ENCODE measurements at regions not wholly inside any gene's neighbourhood (a gene's known extent, or its start where the extent isn't known, plus 50 kb on each side); places are given as distances from the start of the nearest gene placed in this dataset.

DNA sequence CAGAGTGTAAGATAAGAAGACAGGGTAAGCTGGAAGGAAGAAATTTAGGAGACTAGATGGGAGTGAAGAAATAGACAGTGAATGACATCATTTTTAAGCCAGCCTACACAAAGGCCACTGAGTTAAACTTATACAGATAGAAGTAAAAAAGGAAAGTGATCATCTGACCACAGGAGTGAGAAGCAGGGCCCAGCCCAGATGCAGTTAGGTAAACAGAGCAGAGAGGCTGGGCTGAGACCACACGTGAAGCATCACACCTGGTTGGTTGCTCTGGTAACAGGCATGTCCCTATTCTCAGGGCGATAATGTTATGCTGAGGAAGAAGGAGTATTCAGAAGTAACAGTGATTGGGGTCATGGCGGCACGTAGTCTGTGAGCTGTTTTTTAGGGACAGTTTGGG, 1079.4 kb downstream of the AACS start:
- Histone ChIP-seq H3K27ac (no peak overlapping the region), H3K9me3 (replicated peaks) (no peaks in the 10 kb centered on the region; the same call in none of the 2 replicates), H3K36me3 (no peaks in the 10 kb centered on the region), H3K4me3 (no peak overlapping the region), H3K4me1 (replicated peaks) (no peaks in the 10 kb centered on the region), H3K27me3 (replicated peaks) (no peaks in the 10 kb centered on the region)
- no peak for DNase-seq (ENCODE audit: low read depth in 1 of 2, low spot score in 2 of 2)

DNA sequence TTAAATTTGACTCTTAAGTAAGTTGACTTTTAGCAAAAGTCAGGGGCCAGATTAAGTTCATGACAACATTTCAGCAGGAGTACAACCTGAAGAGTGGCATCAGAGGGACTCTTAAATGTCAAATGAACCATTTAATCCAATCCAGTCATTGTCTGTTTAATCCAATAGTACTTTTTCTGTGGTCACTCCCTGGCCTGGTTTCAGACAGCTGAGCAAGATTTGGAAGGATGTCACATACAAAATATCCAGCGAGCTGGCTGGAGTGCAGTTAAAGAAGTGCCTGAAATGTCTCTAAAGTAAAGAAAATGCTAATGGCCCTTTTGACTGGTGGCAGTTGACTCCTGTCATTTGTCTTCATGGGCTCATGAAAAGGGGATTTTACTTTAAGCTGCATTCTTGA, 1082.1 kb downstream of the AACS start:
- H3K9me3 ChIP-seq (replicated peaks) = no peaks in the 10 kb centered on the region
- H3K27ac ChIP-seq = no peak overlapping the region
- H3K36me3 ChIP-seq = no peaks in the 10 kb centered on the region
- H3K27me3 ChIP-seq (replicated peaks) = no peaks in the 10 kb centered on the region
- H3K4me3 ChIP-seq = no peak overlapping the region
- no peaks in the 10 kb centered on the region for H3K4me1 ChIP-seq (replicated peaks)
- DNase-seq (ENCODE audit: low read depth in 1 of 2, low spot score in 2 of 2) = no peak

DNA sequence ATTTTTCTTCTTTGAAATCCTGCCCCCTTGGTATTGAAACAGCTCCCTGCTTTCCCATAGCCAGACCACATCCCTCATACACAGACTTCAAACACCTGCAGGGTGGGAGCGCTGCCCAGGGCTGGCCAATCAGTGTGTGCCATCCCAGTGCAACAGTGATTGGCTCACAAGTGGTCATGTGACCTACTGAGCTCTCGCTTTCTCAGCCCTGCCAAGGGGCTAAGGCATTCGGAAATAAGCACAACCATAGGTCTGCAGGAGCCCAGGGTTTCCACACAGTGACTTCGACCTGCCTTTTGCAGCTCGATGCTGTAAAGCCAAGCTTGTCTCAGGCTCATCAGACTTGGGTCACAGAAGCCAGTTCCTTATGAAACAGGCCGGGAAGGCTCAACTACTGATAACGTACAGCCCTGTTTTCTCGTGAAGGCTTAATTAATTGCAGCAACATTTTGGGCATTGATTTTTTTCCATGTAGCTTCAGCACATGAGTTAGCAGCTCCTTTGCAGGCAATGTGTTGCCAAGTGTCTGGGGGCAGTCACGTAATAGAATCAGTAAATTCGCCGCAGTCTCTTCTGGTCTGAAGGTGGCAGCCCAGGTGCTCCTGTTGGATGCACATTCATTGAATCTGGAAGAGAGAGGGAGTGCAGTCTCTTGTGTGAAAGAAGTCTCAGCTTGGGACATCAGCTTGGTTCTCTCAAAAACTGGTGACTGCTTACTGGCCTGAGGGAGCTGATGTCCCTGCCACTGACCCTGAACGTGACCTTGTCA, 1091.8 kb downstream of the AACS start:
- H3K9me3 ChIP-seq (replicated peaks) = no peaks in the 10 kb centered on the region; the same call in 1 of the 2 replicates
- H3K36me3 ChIP-seq = no peaks in the 10 kb centered on the region
- H3K4me1 ChIP-seq (replicated peaks) = no peaks in the 10 kb centered on the region
- no peak for DNase-seq (ENCODE audit: low read depth in 1 of 2, low spot score in 2 of 2)
- no peak overlapping the region for H3K4me3 ChIP-seq
- no peaks in the 10 kb centered on the region for H3K27me3 ChIP-seq (replicated peaks)
- H3K27ac ChIP-seq = no peak overlapping the region

DNA sequence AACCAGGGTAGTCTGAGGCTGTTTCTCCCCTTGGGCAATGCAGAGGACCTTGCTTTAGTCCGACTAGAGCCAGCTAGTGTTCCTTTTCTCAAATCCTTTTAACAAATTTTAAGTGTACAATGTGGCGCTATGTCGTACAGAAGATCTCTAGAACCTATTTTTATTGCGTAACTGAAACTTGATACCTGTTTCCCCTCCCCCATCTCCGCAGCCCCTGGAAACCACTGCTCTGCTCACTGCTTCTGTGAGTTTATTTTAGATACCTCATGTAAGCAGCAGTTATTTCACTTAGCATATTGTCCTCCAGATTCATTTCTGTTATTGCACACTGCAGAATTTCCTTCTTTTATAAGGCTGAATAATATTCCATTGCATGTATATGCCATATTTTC, 1092.3 kb downstream of the AACS start:
- Histone ChIP-seq H3K9me3 (replicated peaks) (peaks cover 3% of the 10 kb centered on the region; the same call in 1 of the 2 replicates), H3K4me1 (replicated peaks) (no peaks in the 10 kb centered on the region), H3K4me3 (no peak overlapping the region), H3K27ac (no peak overlapping the region), H3K36me3 (no peaks in the 10 kb centered on the region), H3K27me3 (replicated peaks) (no peaks in the 10 kb centered on the region)
- DNase-seq (ENCODE audit: low read depth in 1 of 2, low spot score in 2 of 2) = no peak

- Histone ChIP-seq H3K36me3 (no peaks in the 10 kb centered on the region), H3K4me1 (replicated peaks) (no peaks in the 10 kb centered on the region), H3K9me3 (replicated peaks) (peaks cover 3% of the 10 kb centered on the region; the same call in 1 of the 2 replicates), H3K27me3 (replicated peaks) (no peaks in the 10 kb centered on the region), H3K27ac (no peak overlapping the region), H3K4me3 (no peak overlapping the region)
- DNase-seq (ENCODE audit: low read depth in 1 of 2, low spot score in 2 of 2) = no peak
These were observed 1093.9 kb downstream of the AACS start for GRCh38 chr12:126159139-126159538.

GRCh38 chr12:126160912-126161311, 1095.7 kb downstream of the AACS start:
- no peaks in the 10 kb centered on the region for H3K36me3 ChIP-seq
- H3K27ac ChIP-seq = no peak overlapping the region
- no peaks in the 10 kb centered on the region for H3K27me3 ChIP-seq (replicated peaks)
- DNase-seq (ENCODE audit: low read depth in 1 of 2, low spot score in 2 of 2) = no peak
- H3K9me3 ChIP-seq (replicated peaks) = peaks cover 3% of the 10 kb centered on the region; the same call in 1 of the 2 replicates
- H3K4me1 ChIP-seq (replicated peaks) = no peaks in the 10 kb centered on the region
- H3K4me3 ChIP-seq = no peak overlapping the region

GRCh38 chr12:126163984-126164383, 1098.7 kb downstream of the AACS start:
- H3K9me3 ChIP-seq (replicated peaks) = peaks cover 3% of the 10 kb centered on the region; the same call in 1 of the 2 replicates
- no peak overlapping the region for H3K27ac ChIP-seq
- H3K36me3 ChIP-seq = no peaks in the 10 kb centered on the region
- no peak for DNase-seq (ENCODE audit: low read depth in 1 of 2, low spot score in 2 of 2)
- H3K4me1 ChIP-seq (replicated peaks) = no peaks in the 10 kb centered on the region
- H3K27me3 ChIP-seq (replicated peaks) = no peaks in the 10 kb centered on the region
- H3K4me3 ChIP-seq = no peak overlapping the region

GRCh38 chr12:126171937-126172559, 1106.8 kb downstream of the AACS start:
- Histone ChIP-seq H3K27me3 (replicated peaks) (no peaks in the 10 kb centered on the region), H3K4me3 (no peak overlapping the region), H3K4me1 (replicated peaks) (no peaks in the 10 kb centered on the region), H3K27ac (no peak overlapping the region), H3K36me3 (no peaks in the 10 kb centered on the region), H3K9me3 (replicated peaks) (no peaks in the 10 kb centered on the region)
- no peak for DNase-seq (ENCODE audit: low read depth in 1 of 2, low spot score in 2 of 2)

GRCh38 chr12:126182619-126183236, 1117.5 kb downstream of the AACS start:
- Histone ChIP-seq H3K9me3 (replicated peaks) (no peaks in the 10 kb centered on the region), H3K4me3 (no peak overlapping the region), H3K27me3 (replicated peaks) (no peaks in the 10 kb centered on the region), H3K27ac (no peak overlapping the region), H3K4me1 (replicated peaks) (no peaks in the 10 kb centered on the region), H3K36me3 (no peaks in the 10 kb centered on the region)
- no peak for DNase-seq (ENCODE audit: low read depth in 1 of 2, low spot score in 2 of 2)

DNA sequence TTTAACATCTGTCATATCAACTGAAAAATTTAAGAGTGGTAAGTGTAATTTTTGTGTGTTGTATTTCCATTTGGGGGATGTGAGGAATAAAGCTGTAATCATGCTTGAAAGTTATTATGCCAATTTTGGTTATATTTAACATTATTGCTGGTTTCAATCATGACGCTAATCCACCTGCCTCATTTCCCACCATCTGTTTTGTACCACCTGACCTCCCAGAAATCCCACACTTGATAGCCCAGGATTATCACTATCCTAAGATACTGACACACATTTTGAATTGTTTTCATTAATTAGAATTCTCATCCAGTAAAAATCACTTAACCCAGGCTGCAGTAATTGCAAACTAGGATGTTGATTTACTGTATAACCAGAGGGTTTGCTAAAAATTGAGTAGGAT, 1119.8 kb downstream of the AACS start:
- DNase-seq (ENCODE audit: low read depth in 1 of 2, low spot score in 2 of 2) = no peak
- H3K9me3 ChIP-seq (replicated peaks) = no peaks in the 10 kb centered on the region
- H3K36me3 ChIP-seq = no peaks in the 10 kb centered on the region
- H3K27ac ChIP-seq = no peak overlapping the region
- H3K27me3 ChIP-seq (replicated peaks) = no peaks in the 10 kb centered on the region
- H3K4me1 ChIP-seq (replicated peaks) = no peaks in the 10 kb centered on the region
- H3K4me3 ChIP-seq = no peak overlapping the region

- Histone ChIP-seq H3K27me3 (replicated peaks) (no peaks in the 10 kb centered on the region), H3K27ac (no peak overlapping the region), H3K36me3 (no peaks in the 10 kb centered on the region), H3K4me1 (replicated peaks) (no peaks in the 10 kb centered on the region), H3K9me3 (replicated peaks) (0 out of 2 replicates have a peak, but pooled peaks cover 3% of the 10 kb centered on the region), H3K4me3 (no peak overlapping the region)
- DNase-seq (ENCODE audit: low read depth in 1 of 2, low spot score in 2 of 2) = no peak
These were observed 1124.6 kb downstream of the AACS start for GRCh38 chr12:126189856-126190255.

DNA sequence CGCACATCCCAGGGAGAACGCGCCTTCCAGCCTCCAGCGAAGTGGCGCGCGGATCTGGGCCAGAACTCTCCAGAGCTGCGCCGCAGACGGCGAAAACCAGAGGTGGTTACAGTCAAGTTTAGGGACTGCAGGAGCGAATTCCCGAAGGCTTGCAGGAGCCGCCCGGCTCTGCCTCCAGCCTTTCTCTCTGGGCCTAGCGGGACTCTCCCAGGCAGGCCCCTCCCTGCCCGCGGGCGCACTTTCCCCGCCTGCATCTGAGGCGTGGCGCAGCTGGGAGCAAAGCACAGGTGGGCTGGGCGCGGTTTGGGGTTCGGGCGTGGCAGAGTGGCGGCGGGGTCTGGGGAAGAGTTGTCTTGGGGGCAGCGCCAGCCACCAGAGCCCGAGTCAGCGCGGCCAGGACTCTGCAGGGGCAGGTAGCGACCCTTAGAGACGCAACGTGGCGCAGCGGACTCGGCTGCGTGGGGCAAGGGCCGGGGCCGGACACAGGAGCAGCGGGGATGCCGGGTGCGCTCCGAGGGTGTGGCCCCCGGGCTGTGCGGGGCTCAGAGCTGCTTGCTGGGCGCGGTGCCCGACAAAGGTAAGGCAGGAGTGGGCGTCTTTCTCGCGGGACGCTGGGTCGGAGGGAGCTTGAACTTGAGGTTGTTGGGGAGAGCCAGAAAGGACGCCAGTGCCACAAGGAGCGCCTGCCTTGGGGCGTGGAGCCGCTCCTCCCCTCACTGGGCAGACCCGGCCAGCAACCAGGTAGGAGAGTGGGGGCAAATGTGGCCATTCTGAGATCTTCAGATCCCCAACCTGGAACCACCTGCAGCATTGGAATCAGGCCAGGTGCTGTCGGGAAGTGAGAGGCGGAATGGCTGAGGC, 1126.0 kb downstream of the AACS start:
- no peaks in the 10 kb centered on the region for H3K4me1 ChIP-seq (replicated peaks)
- H3K27ac ChIP-seq = no peak overlapping the region
- H3K4me3 ChIP-seq = no peak overlapping the region
- DNase-seq (ENCODE audit: low read depth in 1 of 2, low spot score in 2 of 2) = no peak
- H3K36me3 ChIP-seq = no peaks in the 10 kb centered on the region
- H3K9me3 ChIP-seq (replicated peaks) = 0 out of 2 replicates have a peak, but pooled peaks cover 3% of the 10 kb centered on the region
- no peaks in the 10 kb centered on the region for H3K27me3 ChIP-seq (replicated peaks)

DNA sequence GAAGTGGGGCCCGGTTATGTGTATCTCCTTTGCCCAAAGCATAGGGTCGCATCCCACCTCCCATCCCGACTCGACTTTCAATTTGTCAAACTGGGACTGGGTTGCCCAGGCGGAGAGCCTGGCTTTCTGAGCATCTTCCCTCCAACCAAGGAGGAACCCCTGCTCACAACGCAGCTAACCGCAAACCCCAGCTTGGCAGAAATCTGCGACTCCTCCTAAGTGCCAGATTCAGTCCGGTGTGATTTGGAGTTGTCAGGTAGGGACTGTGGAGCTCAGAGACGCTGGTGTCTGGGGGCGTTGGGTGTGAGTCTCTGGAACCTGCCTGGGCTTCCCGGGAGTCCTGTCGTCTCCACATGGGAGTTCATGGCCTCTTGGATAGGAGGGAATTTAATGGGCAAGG, 1126.7 kb downstream of the AACS start:
- no peak for DNase-seq (ENCODE audit: low read depth in 1 of 2, low spot score in 2 of 2)
- no peak overlapping the region for H3K4me3 ChIP-seq
- no peaks in the 10 kb centered on the region for H3K4me1 ChIP-seq (replicated peaks)
- H3K36me3 ChIP-seq = no peaks in the 10 kb centered on the region
- H3K9me3 ChIP-seq (replicated peaks) = 0 out of 2 replicates have a peak, but pooled peaks cover 3% of the 10 kb centered on the region
- H3K27ac ChIP-seq = no peak overlapping the region
- no peaks in the 10 kb centered on the region for H3K27me3 ChIP-seq (replicated peaks)
